Neural progenitor cell (in vitro differentiated cells): ENCODE measurements at regions not wholly inside any gene's neighbourhood (a gene's known extent, or its start where the extent isn't known, plus 50 kb on each side); places are given as distances from the start of the nearest gene placed in this dataset.

Source experiments
- EZH2 ChIP-seq: fragments of 200-600 bp; sonication (generic); IDR thresholded peaks from 2 replicates; pipeline ENCODE4 v1.6.1; 2017; ENCODE audit warnings: antibody characterized with exemption, mild to moderate bottlenecking, moderate library complexity
- EZH2phosphoT487 ChIP-seq: fragments of 200-600 bp; sonication (generic); IDR thresholded peaks from 2 replicates; pipeline ENCODE4 v1.6.1; 2017; ENCODE audit warnings: antibody characterized with exemption
- TF ChIP-seq, protein P1 (sequence below): fragments of 200-600 bp; sonication (generic); IDR thresholded peaks from 2 replicates; pipeline ENCODE4 v1.5.1; 2017; ENCODE audit warnings: antibody characterized with exemption, mild to moderate bottlenecking

DNA sequence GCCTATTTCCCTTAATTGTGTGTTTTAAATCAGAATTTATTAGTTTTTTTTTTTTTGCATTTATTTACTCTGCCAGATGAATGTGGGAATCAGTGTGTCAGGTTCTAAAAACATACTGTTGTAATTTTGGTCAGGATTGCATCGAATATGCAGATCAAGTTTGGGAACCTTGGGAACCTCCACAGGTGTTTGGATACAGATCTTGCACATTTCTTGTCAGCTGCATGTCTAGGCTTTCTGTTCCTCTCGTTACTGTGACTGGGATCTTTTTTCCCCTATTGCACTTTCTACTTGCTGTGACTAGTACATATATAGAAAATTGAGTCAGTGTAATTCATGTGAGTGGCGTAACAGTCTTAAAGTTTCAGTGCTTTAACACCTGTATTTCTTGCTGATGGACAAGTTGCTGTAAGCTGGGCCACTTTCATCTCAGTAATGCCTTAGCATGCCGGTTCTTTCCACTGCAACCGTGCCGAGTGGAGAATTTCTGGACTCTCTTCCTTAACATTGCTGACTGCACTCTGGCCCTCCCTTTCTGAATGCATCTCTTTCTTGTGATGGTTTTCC is 112.5 kb downstream of the TENT4A start:
- TF ChIP-seq, protein P1, sequence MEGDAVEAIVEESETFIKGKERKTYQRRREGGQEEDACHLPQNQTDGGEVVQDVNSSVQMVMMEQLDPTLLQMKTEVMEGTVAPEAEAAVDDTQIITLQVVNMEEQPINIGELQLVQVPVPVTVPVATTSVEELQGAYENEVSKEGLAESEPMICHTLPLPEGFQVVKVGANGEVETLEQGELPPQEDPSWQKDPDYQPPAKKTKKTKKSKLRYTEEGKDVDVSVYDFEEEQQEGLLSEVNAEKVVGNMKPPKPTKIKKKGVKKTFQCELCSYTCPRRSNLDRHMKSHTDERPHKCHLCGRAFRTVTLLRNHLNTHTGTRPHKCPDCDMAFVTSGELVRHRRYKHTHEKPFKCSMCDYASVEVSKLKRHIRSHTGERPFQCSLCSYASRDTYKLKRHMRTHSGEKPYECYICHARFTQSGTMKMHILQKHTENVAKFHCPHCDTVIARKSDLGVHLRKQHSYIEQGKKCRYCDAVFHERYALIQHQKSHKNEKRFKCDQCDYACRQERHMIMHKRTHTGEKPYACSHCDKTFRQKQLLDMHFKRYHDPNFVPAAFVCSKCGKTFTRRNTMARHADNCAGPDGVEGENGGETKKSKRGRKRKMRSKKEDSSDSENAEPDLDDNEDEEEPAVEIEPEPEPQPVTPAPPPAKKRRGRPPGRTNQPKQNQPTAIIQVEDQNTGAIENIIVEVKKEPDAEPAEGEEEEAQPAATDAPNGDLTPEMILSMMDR, result no peak
- TF ChIP-seq EZH2 (no peak), EZH2phosphoT487 (no peak)
